ENCODE measurements at regions not wholly inside any gene's neighbourhood (a gene's known extent, or its start where the extent isn't known, plus 50 kb on each side); places are given as distances from the start of the nearest gene placed in this dataset.

GRCh38 chr14:88929656-88930436, 105.4 kb downstream of the TTC8 start:
- Mint-ChIP-seq H3K4me3 (no peak overlapping the region), H3K27me3 (peaks cover 19 to 28% of the 10 kb centered on the region in 2 donors), H3K27ac (no peak overlapping the region), H3K36me3 (no peaks in the 10 kb centered on the region), H3K4me1 (no peaks in the 10 kb centered on the region), H3K9me3 (peaks cover 0 to 19% (median 13%) of the 10 kb centered on the region in 8 donors)
- ChIA-PET CTCF (ENCODE audit: partially characterized antibody) (no interaction called here), POLR2A (ENCODE audit: partially characterized antibody) (no interaction called here)
- intact Hi-C loops (cut with micrococcal nuclease) = no loop called here
- H3K9me3 ChIP-seq (ENCODE audit: control insufficient read depth in 1 of 2, low read length in 2 of 2) = no peaks in the 10 kb centered on the region
- no peak for DNase-seq
- no peak overlapping the region for H3K4me3 ChIP-seq (ENCODE audit: low read length in 2 of 2)
- no peak overlapping the region for H3K27ac ChIP-seq (ENCODE audit: low read depth, low read length)
- H3K27me3 ChIP-seq (ENCODE audit: insufficient read depth, low read length) = no peaks in the 10 kb centered on the region
- no peaks in the 10 kb centered on the region for H3K36me3 ChIP-seq (ENCODE audit: insufficient read depth, low read length)
- no peaks in the 10 kb centered on the region for H3K4me1 ChIP-seq (ENCODE audit: insufficient read depth, low read length)

GRCh38 chr14:88931321-88932110, 107.1 kb downstream of the TTC8 start:
- Histone ChIP-seq H3K4me1 (ENCODE audit: insufficient read depth, low read length) (no peaks in the 10 kb centered on the region), H3K4me3 (ENCODE audit: low read length in 2 of 2) (no peak overlapping the region), H3K36me3 (ENCODE audit: insufficient read depth, low read length) (no peaks in the 10 kb centered on the region), H3K27ac (ENCODE audit: low read depth, low read length) (no peak overlapping the region), H3K9me3 (ENCODE audit: control insufficient read depth in 1 of 2, low read length in 2 of 2) (no peaks in the 10 kb centered on the region), H3K27me3 (ENCODE audit: insufficient read depth, low read length) (no peaks in the 10 kb centered on the region)
- POLR2A ChIA-PET (ENCODE audit: partially characterized antibody) = interaction anchor here (0.6 kb wide), 1 partner anchor 959 kb away, joined by 3 read pairs; no protein-coding TSS in a partner anchor
- Mint-ChIP-seq H3K4me3 (no peak overlapping the region), H3K27me3 (peaks cover 20% of the 10 kb centered on the region in 2 donors), H3K27ac (no peak overlapping the region), H3K36me3 (no peaks in the 10 kb centered on the region), H3K4me1 (no peaks in the 10 kb centered on the region), H3K9me3 (peaks cover 0 to 17% (median 10%) of the 10 kb centered on the region in 8 donors)
- CTCF ChIA-PET (ENCODE audit: partially characterized antibody) = no interaction called here
- intact Hi-C loops (cut with micrococcal nuclease) = no loop called here
- no peak for DNase-seq

DNA sequence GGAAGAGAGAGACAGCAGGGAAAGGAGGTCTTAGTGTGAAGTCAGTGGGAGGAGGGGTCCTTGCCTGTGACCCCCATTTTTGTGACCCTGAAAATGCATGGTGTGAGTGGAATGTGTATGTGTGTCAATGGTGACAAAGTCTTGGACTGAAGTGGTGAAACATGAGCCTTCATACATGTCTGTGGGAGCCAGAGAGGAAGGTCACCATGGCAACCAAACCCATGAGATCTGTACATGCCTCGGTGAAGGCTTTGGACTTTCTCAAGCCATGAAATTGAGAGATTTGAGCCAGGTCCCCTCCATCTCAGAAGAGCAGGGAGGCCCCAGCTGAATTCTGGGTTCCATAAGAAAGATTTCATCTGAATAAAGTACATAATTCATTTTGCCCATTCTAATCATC, 108.7 kb downstream of the TTC8 start:
- POLR2A ChIA-PET (ENCODE audit: partially characterized antibody) = no interaction called here
- DNase-seq = no peak
- no peaks in the 10 kb centered on the region for H3K36me3 Mint-ChIP-seq
- H3K9me3 Mint-ChIP-seq = peaks cover 0 to 15% (median 10%) of the 10 kb centered on the region in 8 donors
- peaks cover 19 to 20% of the 10 kb centered on the region in 2 donors for H3K27me3 Mint-ChIP-seq
- Histone ChIP-seq H3K36me3 (ENCODE audit: insufficient read depth, low read length) (no peaks in the 10 kb centered on the region), H3K9me3 (ENCODE audit: control insufficient read depth in 1 of 2, low read length in 2 of 2) (no peaks in the 10 kb centered on the region), H3K4me3 (ENCODE audit: low read length in 2 of 2) (no peak overlapping the region), H3K27me3 (ENCODE audit: insufficient read depth, low read length) (no peaks in the 10 kb centered on the region), H3K4me1 (ENCODE audit: insufficient read depth, low read length) (no peaks in the 10 kb centered on the region), H3K27ac (ENCODE audit: low read depth, low read length) (no peak overlapping the region)
- no peak overlapping the region for H3K4me3 Mint-ChIP-seq
- intact Hi-C loops (cut with micrococcal nuclease) = no loop called here
- no peaks in the 10 kb centered on the region for H3K4me1 Mint-ChIP-seq
- no peak overlapping the region for H3K27ac Mint-ChIP-seq
- CTCF ChIA-PET (ENCODE audit: partially characterized antibody) = no interaction called here

- no peak overlapping the region for H3K27ac ChIP-seq (ENCODE audit: low read depth, low read length)
- peaks cover 16 to 21% of the 10 kb centered on the region in 2 donors for H3K27me3 Mint-ChIP-seq
- H3K27ac Mint-ChIP-seq = no peak overlapping the region
- peaks cover 0 to 11% (median 7%) of the 10 kb centered on the region in 8 donors for H3K9me3 Mint-ChIP-seq
- ChIA-PET CTCF (ENCODE audit: partially characterized antibody) (no interaction called here), POLR2A (ENCODE audit: partially characterized antibody) (no interaction called here)
- H3K36me3 ChIP-seq (ENCODE audit: insufficient read depth, low read length) = no peaks in the 10 kb centered on the region
- DNase-seq = no peak
- no peaks in the 10 kb centered on the region for H3K9me3 ChIP-seq (ENCODE audit: control insufficient read depth in 1 of 2, low read length in 2 of 2)
- no peak overlapping the region for H3K4me3 Mint-ChIP-seq
- no peaks in the 10 kb centered on the region for H3K4me1 ChIP-seq (ENCODE audit: insufficient read depth, low read length)
- no peak overlapping the region for H3K4me3 ChIP-seq (ENCODE audit: low read length in 2 of 2)
- H3K4me1 Mint-ChIP-seq = no peaks in the 10 kb centered on the region
- H3K36me3 Mint-ChIP-seq = no peaks in the 10 kb centered on the region
- H3K27me3 ChIP-seq (ENCODE audit: insufficient read depth, low read length) = no peaks in the 10 kb centered on the region
- intact Hi-C loops (cut with micrococcal nuclease) = no loop called here
These were observed 109.9 kb downstream of the TTC8 start for GRCh38 chr14:88934351-88934806.

GRCh38 chr14:88935083-88935482, 110.6 kb downstream of the TTC8 start:
- peaks cover 0 to 5% (median 0%) of the 10 kb centered on the region in 8 donors for H3K9me3 Mint-ChIP-seq
- ChIA-PET POLR2A (ENCODE audit: partially characterized antibody) (no interaction called here), CTCF (ENCODE audit: partially characterized antibody) (no interaction called here)
- H3K4me1 ChIP-seq (ENCODE audit: insufficient read depth, low read length) = no peaks in the 10 kb centered on the region
- no peaks in the 10 kb centered on the region for H3K9me3 ChIP-seq (ENCODE audit: control insufficient read depth in 1 of 2, low read length in 2 of 2)
- H3K36me3 Mint-ChIP-seq = no peaks in the 10 kb centered on the region
- H3K4me1 Mint-ChIP-seq = no peaks in the 10 kb centered on the region
- intact Hi-C loops (cut with micrococcal nuclease) = no loop called here
- no peak overlapping the region for H3K4me3 Mint-ChIP-seq
- H3K27me3 Mint-ChIP-seq = peaks cover 14 to 24% of the 10 kb centered on the region in 2 donors
- no peak overlapping the region for H3K4me3 ChIP-seq (ENCODE audit: low read length in 2 of 2)
- no peak overlapping the region for H3K27ac Mint-ChIP-seq
- no peaks in the 10 kb centered on the region for H3K36me3 ChIP-seq (ENCODE audit: insufficient read depth, low read length)
- DNase-seq = no peak
- no peaks in the 10 kb centered on the region for H3K27me3 ChIP-seq (ENCODE audit: insufficient read depth, low read length)
- H3K27ac ChIP-seq (ENCODE audit: low read depth, low read length) = no peak overlapping the region

GRCh38 chr14:88937706-88938105, 113.3 kb downstream of the TTC8 start:
- CTCF ChIA-PET (ENCODE audit: partially characterized antibody) = no interaction called here
- H3K27ac Mint-ChIP-seq = no peak overlapping the region
- H3K4me3 ChIP-seq (ENCODE audit: low read length in 2 of 2) = no peak overlapping the region
- H3K4me1 Mint-ChIP-seq = no peaks in the 10 kb centered on the region
- POLR2A ChIA-PET (ENCODE audit: partially characterized antibody) = no interaction called here
- H3K4me1 ChIP-seq (ENCODE audit: insufficient read depth, low read length) = no peaks in the 10 kb centered on the region
- H3K9me3 ChIP-seq (ENCODE audit: control insufficient read depth in 1 of 2, low read length in 2 of 2) = no peaks in the 10 kb centered on the region
- H3K9me3 Mint-ChIP-seq = peaks cover 0 to 6% (median 0%) of the 10 kb centered on the region in 8 donors
- H3K36me3 ChIP-seq (ENCODE audit: insufficient read depth, low read length) = no peaks in the 10 kb centered on the region
- H3K27me3 ChIP-seq (ENCODE audit: insufficient read depth, low read length) = no peaks in the 10 kb centered on the region
- H3K27ac ChIP-seq (ENCODE audit: low read depth, low read length) = no peak overlapping the region
- intact Hi-C loops (cut with micrococcal nuclease) = no loop called here
- peaks cover 8 to 23% of the 10 kb centered on the region in 2 donors for H3K27me3 Mint-ChIP-seq
- no peak overlapping the region for H3K4me3 Mint-ChIP-seq
- no peaks in the 10 kb centered on the region for H3K36me3 Mint-ChIP-seq
- no peak for DNase-seq

GRCh38 chr14:88940671-88941070, 116.2 kb downstream of the TTC8 start:
- Histone ChIP-seq H3K36me3 (ENCODE audit: insufficient read depth, low read length) (no peaks in the 10 kb centered on the region), H3K9me3 (ENCODE audit: control insufficient read depth in 1 of 2, low read length in 2 of 2) (no peaks in the 10 kb centered on the region), H3K27ac (ENCODE audit: low read depth, low read length) (no peak overlapping the region), H3K4me1 (ENCODE audit: insufficient read depth, low read length) (no peaks in the 10 kb centered on the region), H3K4me3 (ENCODE audit: low read length in 2 of 2) (no peak overlapping the region), H3K27me3 (ENCODE audit: insufficient read depth, low read length) (peaks cover 3% of the 10 kb centered on the region)
- H3K4me1 Mint-ChIP-seq = no peaks in the 10 kb centered on the region
- POLR2A ChIA-PET (ENCODE audit: partially characterized antibody) = no interaction called here
- H3K4me3 Mint-ChIP-seq = no peak overlapping the region
- H3K27ac Mint-ChIP-seq = no peak overlapping the region
- H3K27me3 Mint-ChIP-seq = peaks cover 4 to 15% of the 10 kb centered on the region in 2 donors
- intact Hi-C loops (cut with micrococcal nuclease) = no loop called here
- no peaks in the 10 kb centered on the region for H3K36me3 Mint-ChIP-seq
- CTCF ChIA-PET (ENCODE audit: partially characterized antibody) = no interaction called here
- H3K9me3 Mint-ChIP-seq = peaks cover 0 to 19% (median 4%) of the 10 kb centered on the region in 8 donors
- no peak for DNase-seq
